ENCODE measurements at regions not wholly inside any gene's neighbourhood (a gene's known extent, or its start where the extent isn't known, plus 50 kb on each side); places are given as distances from the start of the nearest gene placed in this dataset.

DNA sequence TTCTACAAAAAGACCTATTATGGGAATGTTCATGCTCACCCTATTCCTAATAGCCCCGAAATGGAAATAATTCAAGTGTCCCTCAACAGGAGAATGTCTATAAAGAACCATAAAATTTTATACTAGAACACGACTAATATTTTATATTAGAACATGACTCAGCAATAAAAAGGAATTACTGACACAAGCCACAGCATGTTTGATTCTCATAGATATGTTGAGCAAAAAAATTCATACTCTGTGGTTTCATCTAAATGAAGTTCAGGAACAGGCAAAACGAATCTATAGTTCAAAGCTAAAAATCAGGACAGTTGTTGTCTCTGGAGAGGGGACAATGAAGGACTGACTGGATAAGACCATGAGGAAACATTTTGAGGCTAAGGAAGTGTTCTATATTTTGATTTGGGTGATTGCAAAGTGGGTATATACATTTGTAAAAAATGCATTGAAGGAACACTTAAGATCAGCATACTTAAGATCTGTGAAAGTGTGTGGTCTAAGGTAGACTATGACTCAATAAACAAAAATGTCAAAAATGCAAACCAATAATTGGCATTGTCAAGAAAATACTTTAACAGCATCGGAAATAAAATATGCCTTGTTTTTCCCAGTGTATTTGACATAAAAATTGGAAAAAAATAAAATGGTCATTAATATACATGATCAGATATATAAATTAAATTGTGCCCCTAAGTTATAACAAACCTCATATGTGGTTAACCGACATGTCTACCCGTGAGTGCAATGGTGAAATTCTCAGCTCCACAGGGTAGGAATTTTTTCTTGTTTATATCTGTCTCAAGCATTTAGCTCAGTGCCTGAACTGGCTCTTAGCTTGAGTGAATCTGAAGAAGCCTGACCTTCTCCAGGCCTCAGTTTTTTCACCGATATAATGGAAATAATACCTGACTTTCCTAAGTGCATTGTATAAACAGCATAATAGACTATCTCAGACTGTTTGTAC, 124.9 kb upstream of the CTTNBP2 start:
- Histone ChIP-seq H3K36me3 (ENCODE audit: insufficient read depth, low read length) (no peaks in the 10 kb centered on the region), H3K9me2 (ENCODE audit: insufficient read depth, low read length) (no peaks in the 10 kb centered on the region), H3K27ac (ENCODE audit: low read length) (no peak overlapping the region), H4K20me1 (ENCODE audit: insufficient read depth) (no peaks in the 10 kb centered on the region), H2AFZ (ENCODE audit: low read depth, low read length) (no peak overlapping the region), H3K4me3 (ENCODE audit: low read length) (no peak overlapping the region), H3K9ac (ENCODE audit: low read length) (no peak overlapping the region), H3K79me2 (replicated peaks; ENCODE audit: insufficient read depth, low read length) (no peaks in the 10 kb centered on the region), H3K4me2 (ENCODE audit: low read length) (no peak overlapping the region), H3F3A (ENCODE audit: insufficient read depth, low read length, poor library complexity, severe bottlenecking) (no peaks in the 10 kb centered on the region), H3K27me3 (ENCODE audit: insufficient read depth, low read depth, low read length) (no peaks in the 10 kb centered on the region), H3K9me3 (ENCODE audit: low read length) (no peaks in the 10 kb centered on the region)
- no peak for TF ChIP-seq RAD21 (conservative IDR thresholded peaks at IDR 0.05)
- TF ChIP-seq TAF1 (IDR thresholded peaks at IDR 0.05; ENCODE audit: low read depth) = no peak
- TF ChIP-seq EP300 (conservative IDR thresholded peaks at IDR 0.05; ENCODE audit: poor library complexity, severe bottlenecking) = no peak
- no peak for TF ChIP-seq POLR2AphosphoS5 (IDR thresholded peaks at IDR 0.05)
- no peak for TF ChIP-seq EZH2 (IDR thresholded peaks at IDR 0.05; ENCODE audit: borderline replicate concordance, insufficient read depth, low read length, poor library complexity, severe bottlenecking)
- TF ChIP-seq MXI1 (conservative IDR thresholded peaks at IDR 0.05; ENCODE audit: poor library complexity, severe bottlenecking) = no peak
- no peak for TF ChIP-seq REST (IDR thresholded peaks at IDR 0.05; ENCODE audit: borderline replicate concordance)
- TF ChIP-seq SMC3 (conservative IDR thresholded peaks at IDR 0.05; ENCODE audit: poor library complexity) = no peak
- TF ChIP-seq CTCF (IDR thresholded peaks at IDR 0.05; ENCODE audit: poor library complexity, severe bottlenecking) = no peak

- H3K4me3 ChIP-seq (ENCODE audit: low read length) = no peak overlapping the region
- H4K20me1 ChIP-seq (ENCODE audit: insufficient read depth) = no peaks in the 10 kb centered on the region
- no peaks in the 10 kb centered on the region for H3F3A ChIP-seq (ENCODE audit: insufficient read depth, low read length, poor library complexity, severe bottlenecking)
- no peaks in the 10 kb centered on the region for H3K9me3 ChIP-seq (ENCODE audit: low read length)
- TF ChIP-seq MXI1 (conservative IDR thresholded peaks at IDR 0.05; ENCODE audit: poor library complexity, severe bottlenecking) = no peak
- no peak for TF ChIP-seq EP300 (conservative IDR thresholded peaks at IDR 0.05; ENCODE audit: poor library complexity, severe bottlenecking)
- no peak for TF ChIP-seq SMC3 (conservative IDR thresholded peaks at IDR 0.05; ENCODE audit: poor library complexity)
- no peak for TF ChIP-seq POLR2AphosphoS5 (IDR thresholded peaks at IDR 0.05)
- TF ChIP-seq EZH2 (IDR thresholded peaks at IDR 0.05; ENCODE audit: borderline replicate concordance, insufficient read depth, low read length, poor library complexity, severe bottlenecking) = no peak
- no peak for TF ChIP-seq REST (IDR thresholded peaks at IDR 0.05; ENCODE audit: borderline replicate concordance)
- TF ChIP-seq TAF1 (IDR thresholded peaks at IDR 0.05; ENCODE audit: low read depth) = no peak
- no peak for TF ChIP-seq CTCF (IDR thresholded peaks at IDR 0.05; ENCODE audit: poor library complexity, severe bottlenecking)
- TF ChIP-seq RAD21 (conservative IDR thresholded peaks at IDR 0.05) = no peak
- H3K9ac ChIP-seq (ENCODE audit: low read length) = no peak overlapping the region
- H2AFZ ChIP-seq (ENCODE audit: low read depth, low read length) = no peak overlapping the region
- no peaks in the 10 kb centered on the region for H3K27me3 ChIP-seq (ENCODE audit: insufficient read depth, low read depth, low read length)
- H3K27ac ChIP-seq (ENCODE audit: low read length) = no peak overlapping the region
- no peak overlapping the region for H3K4me2 ChIP-seq (ENCODE audit: low read length)
- no peaks in the 10 kb centered on the region for H3K36me3 ChIP-seq (ENCODE audit: insufficient read depth, low read length)
- H3K79me2 ChIP-seq (replicated peaks; ENCODE audit: insufficient read depth, low read length) = no peaks in the 10 kb centered on the region
- no peaks in the 10 kb centered on the region for H3K9me2 ChIP-seq (ENCODE audit: insufficient read depth, low read length)
Measured at GRCh38 chr7:118000480-118001202, 127.4 kb upstream of the CTTNBP2 start.

Data from neural cell (in vitro differentiated cells).